GM12878 (cell line): ENCODE measurements at regions not wholly inside any gene's neighbourhood (a gene's known extent, or its start where the extent isn't known, plus 50 kb on each side); places are given as distances from the start of the nearest gene placed in this dataset.

ENCODE experiments used
- ATF2 ChIP-seq: IDR thresholded peaks from 2 replicates; pipeline ENCODE4 v1.6.1; 2012; ENCODE audit warnings: low read length, inconsistent platforms
- MLLT1 ChIP-seq: fragments of 450-650 bp; IDR thresholded peaks from 2 replicates; pipeline ENCODE4 v1.6.1; 2016; ENCODE audit warnings: mild to moderate bottlenecking
- MXI1 ChIP-seq: fragments of 150-350 bp; IDR thresholded peaks from 2 replicates; pipeline ENCODE4 v1.6.1; 2011; ENCODE audit warnings: low read depth, mild to moderate bottlenecking, inconsistent platforms, low read length, improper control_type of control experiment
- NFYB ChIP-seq: IDR thresholded peaks from 2 replicates; pipeline ENCODE4 v1.6.1; 2011; ENCODE audit warnings: low read depth, mild to moderate bottlenecking, low read length, improper control_type of control experiment, moderate library complexity; ENCODE audit not compliant: insufficient read depth
- PAX8 ChIP-seq: fragments of 450-650 bp; IDR thresholded peaks from 2 replicates; pipeline ENCODE4 v1.6.1; 2017; ENCODE audit warnings: mild to moderate bottlenecking, moderate library complexity
- RAD21 ChIP-seq: IDR thresholded peaks from 2 replicates; pipeline ENCODE4 v1.6.1; 2011; ENCODE audit warnings: mild to moderate bottlenecking, low read depth, low read length, moderate library complexity; ENCODE audit not compliant: insufficient read depth
- SMAD1 ChIP-seq: fragments of 450-650 bp; IDR thresholded peaks from 2 replicates; pipeline ENCODE4 v1.6.1; 2018; ENCODE audit warnings: mild to moderate bottlenecking, low read depth; ENCODE audit not compliant: partially characterized antibody
- STAT1 ChIP-seq: fragments of 450-650 bp; conservative IDR thresholded peaks from 2 replicates; pipeline ENCODE4 v1.6.1; 2014; ENCODE audit warnings: antibody characterized with exemption, mild to moderate bottlenecking
- STAT3 ChIP-seq: IDR thresholded peaks from 2 replicates; pipeline ENCODE4 v1.6.1; 2011; ENCODE audit warnings: low read depth, low read length, improper control_type of control experiment
- USF2 ChIP-seq: IDR thresholded peaks from 2 replicates; pipeline ENCODE4 v1.6.1; 2011; ENCODE audit warnings: low read depth, low read length, improper control_type of control experiment, borderline replicate concordance
- ZBED1 ChIP-seq: IDR thresholded peaks from 2 replicates; pipeline ENCODE4 v1.6.1; 2016; ENCODE audit warnings: borderline replicate concordance

GRCh38 chr12:11508699-11509098, 113.3 kb upstream of the PRB2 start (continued):
- no peak for TF ChIP-seq MXI1
- TF ChIP-seq SMAD1, result no peak
- TF ChIP-seq USF2, result no peak
- TF ChIP-seq RAD21, result no peak
- TF ChIP-seq ATF2, result no peak
- no peak for TF ChIP-seq NFYB
- TF ChIP-seq STAT3, result no peak
- TF ChIP-seq PAX8, result no peak
- TF ChIP-seq STAT1, result no peak
- no peak for TF ChIP-seq ZBED1
- no peak for TF ChIP-seq MLLT1
- TF ChIP-seq, all 136 proteins: peak for 0
